ENCODE measurements at regions not wholly inside any gene's neighbourhood (a gene's known extent, or its start where the extent isn't known, plus 50 kb on each side); places are given as distances from the start of the nearest gene placed in this dataset.
A peak's percentile ranks its signal among the peaks of the same experiment; 100 is the strongest.

- Histone ChIP-seq H3K9ac (ENCODE audit: control insufficient read depth, insufficient read depth, low read length) (peak overlapping the region; percentile 57), H3K4me3 (peak overlapping the region; percentile 44; the same call in 1 of the 2 replicates), H3K36me3 (ENCODE audit: control insufficient read depth in 2 of 2, insufficient read depth in 2 of 2, low read length in 1 of 2) (no peaks in the 10 kb centered on the region), H4K20me1 (ENCODE audit: control insufficient read depth, insufficient read depth) (no peaks in the 10 kb centered on the region), H3K4me2 (ENCODE audit: control insufficient read depth, insufficient read depth) (peak overlapping the region; percentile 92), H2AFZ (ENCODE audit: control insufficient read depth, low read depth, low read length) (peak overlapping the region; percentile 82), H3K4me1 (ENCODE audit: control insufficient read depth, insufficient read depth, low read length) (peaks cover 46% of the 10 kb centered on the region), H3K27me3 (replicated peaks in 1 of 2; ENCODE audit: control insufficient read depth in 2 of 2, insufficient read depth in 2 of 2, low read length in 1 of 2) (no peaks in the 10 kb centered on the region), H3K9me3 (replicated peaks; ENCODE audit: control insufficient read depth, insufficient read depth, low read length) (peaks cover 2% of the 10 kb centered on the region; the same call in 1 of the 3 replicates), H3K79me2 (ENCODE audit: control insufficient read depth, insufficient read depth, low read length) (no peaks in the 10 kb centered on the region), H3K27ac (ENCODE audit: control insufficient read depth, insufficient read depth) (peak overlapping the region; percentile 81)
- no peak for TF ChIP-seq ZBTB4 (CRISPR knock-in tag; IDR thresholded peaks at IDR 0.05)
- TF ChIP-seq NRF1 (conservative IDR thresholded peaks at IDR 0.05; ENCODE audit: low read depth, low read length): no peak
- TF ChIP-seq HCFC1 (IDR thresholded peaks at IDR 0.05; ENCODE audit: low read length): no peak
- no peak for TF ChIP-seq CTCF (IDR thresholded peaks at IDR 0.05 in 2 of 3, conservative IDR thresholded peaks at IDR 0.05 in 1 of 3; ENCODE audit: control insufficient read depth in 2 of 3, extremely low read depth in 1 of 3, insufficient read depth in 1 of 3, low read depth in 3 of 3, low read length in 3 of 3)
- TF ChIP-seq RBBP5 (conservative IDR thresholded peaks at IDR 0.05): no peak
- TF ChIP-seq LARP7 (IDR thresholded peaks at IDR 0.05): no peak
- no peak for TF ChIP-seq MEF2A (IDR thresholded peaks at IDR 0.05; ENCODE audit: insufficient read depth, low read depth, low read length)
- no peak for TF ChIP-seq SP1 (IDR thresholded peaks at IDR 0.05; ENCODE audit: low read depth, low read length)
- no peak for TF ChIP-seq KLF5 (IDR thresholded peaks at IDR 0.05; ENCODE audit: partially characterized antibody)
- no peak for TF ChIP-seq TAF1 (IDR thresholded peaks at IDR 0.05; ENCODE audit: borderline replicate concordance, low read depth, low read length)
- no peak for TF ChIP-seq FOS (IDR thresholded peaks at IDR 0.05; ENCODE audit: borderline replicate concordance, extremely low read depth, insufficient read length)
- no peak for TF ChIP-seq BCL3 (IDR thresholded peaks at IDR 0.05; ENCODE audit: borderline replicate concordance, insufficient read depth, low read depth, low read length, poor library complexity, severe bottlenecking)
- no peak for TF ChIP-seq NR2C2 (IDR thresholded peaks at IDR 0.05; ENCODE audit: borderline replicate concordance, control insufficient read depth, insufficient read length, low read depth)
- no peak for TF ChIP-seq ESRRA (IDR thresholded peaks at IDR 0.05; ENCODE audit: low read length)
- CTCF ChIA-PET: interaction anchor here (1.0 to 1.9 kb wide), 3 partner anchors 10 to 16 kb away, joined by 3 to 14 read pairs (median 3); no protein-coding TSS in a partner anchor
- intact Hi-C loops (cut with micrococcal nuclease; ENCODE audit: unreplicated experiment) (no loop called here), in situ Hi-C loops (cut with MboI) (no loop called here)
- RAD21 ChIA-PET (ENCODE audit: unreplicated experiment): interaction anchor here (0.7 to 2.0 kb wide), 11 partner anchors 9 to 137 kb away, joined by 3 to 11 read pairs (median 5); no protein-coding TSS in a partner anchor
- POLR2A ChIA-PET: interaction anchor here (0.6 to 1.8 kb wide), 7 partner anchors 10 to 559 kb away, joined by 3 to 10 read pairs (median 5); no protein-coding TSS in a partner anchor
- SMC1A ChIA-PET (ENCODE audit: uncharacterized antibody, unreplicated experiment): interaction anchor here (0.9 to 2.7 kb wide), 11 partner anchors 12 to 101 kb away, joined by 3 to 15 read pairs (median 3); partner anchors contain the start of gene TNFAIP3
- no TSS peak for BruUV-seq (replicated peaks)
- WGBS (ENCODE audit: insufficient coverage, insufficient replicate concordance, low lambda C conversion rate, missing lambda C conversion rate): 0% methylated on average over 1 of the region's 1 CpG
- no peak for DNase-seq (ENCODE audit: low read depth, low spot score)
- peak; percentile 11 for ATAC-seq
- FAIRE-seq: no peak
Measured at GRCh38 chr6:137815692-137816091, 51.4 kb upstream of the TNFAIP3 start.
